Endodermal cell (in vitro differentiated cells): ENCODE measurements at regions not wholly inside any gene's neighbourhood (a gene's known extent, or its start where the extent isn't known, plus 50 kb on each side); places are given as distances from the start of the nearest gene placed in this dataset.

ENCODE experiments used
- DNase-seq: peaks from one replicate; pipeline ENCODE4 v3.0.0-alpha.2; 2017
- H3K27ac ChIP-seq: 2 replicates; pipeline ENCODE4 v1.5.1; 2013; ENCODE audit warnings: mild to moderate bottlenecking, low read depth, low read length, moderate library complexity
- H3K27me3 ChIP-seq: 2 replicates; pipeline ENCODE4 v1.6.1; 2013; ENCODE audit warnings: mild to moderate bottlenecking, low read length, moderate library complexity; ENCODE audit not compliant: insufficient read depth, control insufficient read depth, poor library complexity, severe bottlenecking
- H3K36me3 ChIP-seq: 2 replicates; pipeline ENCODE4 v1.7.0; 2013; ENCODE audit warnings: mild to moderate bottlenecking, low read length, moderate library complexity; ENCODE audit not compliant: control insufficient read depth, insufficient read depth
- H3K4me1 ChIP-seq: one replicate; pipeline ENCODE4 v1.7.0; 2013; ENCODE audit warnings: low read length; ENCODE audit not compliant: control insufficient read depth, insufficient read depth
- H3K4me3 ChIP-seq: 2 replicates; pipeline ENCODE4 v1.5.1; 2013; ENCODE audit warnings: mild to moderate bottlenecking, low read length, moderate library complexity
- H3K9ac ChIP-seq: 2 replicates; pipeline ENCODE4 v1.6.1; 2013; ENCODE audit warnings: mild to moderate bottlenecking, low read length, moderate library complexity; ENCODE audit not compliant: poor library complexity, severe bottlenecking; ENCODE audit errors: extremely low read depth
- H3K9me3 ChIP-seq: 2 replicates; pipeline ENCODE4 v1.6.1; 2013; ENCODE audit warnings: mild to moderate bottlenecking, low read length, moderate library complexity; ENCODE audit not compliant: control insufficient read depth
- H3K27ac Mint-ChIP-seq: 2 replicates; pipeline ENCODE4 v1.8.0; 2020; ENCODE audit warnings: mixed read lengths
- H3K27me3 Mint-ChIP-seq: 2 replicates; pipeline ENCODE4 v1.8.0; 2021; ENCODE audit warnings: mild to moderate bottlenecking, mixed read lengths; ENCODE audit not compliant: insufficient read depth
- H3K36me3 Mint-ChIP-seq: 2 replicates; pipeline ENCODE4 v1.8.0; 2020; ENCODE audit warnings: low read depth, mixed read lengths
- H3K4me1 Mint-ChIP-seq: 2 replicates; pipeline ENCODE4 v1.8.0; 2020; ENCODE audit warnings: mixed read lengths
- H3K4me3 Mint-ChIP-seq: 2 replicates; pipeline ENCODE4 v1.8.0; 2020; ENCODE audit warnings: mild to moderate bottlenecking, moderate library complexity, mixed read lengths
- H3K9me3 Mint-ChIP-seq: 2 replicates; pipeline ENCODE4 v1.8.0; 2020; ENCODE audit warnings: mild to moderate bottlenecking, mixed read lengths
- CTCF ChIP-seq: fragments of 200-600 bp; sonication (generic); conservative IDR thresholded peaks from 2 replicates; pipeline ENCODE4 v1.5.0; 2021; ENCODE audit warnings: antibody characterized with exemption, mild to moderate bottlenecking
- WGBS, 2 experiments: methylation state at CpG; one replicate each; pipeline versions ENCODE4 v1.1.5 to v1.1.7; 2013; ENCODE audit warnings: missing lambda C conversion rate in 2 of 2, mixed read lengths in 1 of 2; ENCODE audit not compliant: insufficient coverage in 1 of 2, insufficient read length in 1 of 2; 5-methylcytosine and 5-hydroxymethylcytosine counted together

DNA sequence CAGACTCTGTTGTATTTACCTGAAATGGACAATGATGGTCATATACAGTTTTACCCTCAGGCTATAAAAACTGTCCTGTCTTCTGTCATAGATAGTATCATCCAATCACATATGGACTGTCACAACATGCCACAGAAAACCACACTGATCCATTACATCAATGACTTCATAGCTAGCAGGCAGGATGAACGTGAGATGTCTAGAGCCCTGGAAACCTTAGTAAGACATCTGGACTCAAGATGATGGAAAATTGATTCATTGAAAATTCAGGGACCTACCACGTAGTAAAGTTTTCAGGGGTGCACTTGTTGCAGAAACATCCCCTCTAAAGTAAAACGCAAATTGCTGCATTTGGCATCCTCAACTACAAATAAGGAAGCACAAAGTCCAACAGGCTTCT is 284.4 kb upstream of the RGMB start:
- Histone ChIP-seq H3K4me1 (peaks cover 10% of the 10 kb centered on the region), H3K4me3 (no peak overlapping the region), H3K27me3 (no peaks in the 10 kb centered on the region), H3K27ac (no peak overlapping the region), H3K36me3 (peaks cover 44% of the 10 kb centered on the region), H3K9ac (no peak overlapping the region), H3K9me3 (peaks cover 51% of the 10 kb centered on the region)
- no peak overlapping the region for H3K27ac Mint-ChIP-seq
- H3K4me1 Mint-ChIP-seq = peaks cover 20% of the 10 kb centered on the region
- H3K36me3 Mint-ChIP-seq = peaks cover 60% of the 10 kb centered on the region
- no peaks in the 10 kb centered on the region for H3K27me3 Mint-ChIP-seq
- TF ChIP-seq CTCF = no peak
- 97 to 100% methylated on average over 3 of the region's 3 CpGs for WGBS, 2 experiments
- peaks cover 30% of the 10 kb centered on the region for H3K9me3 Mint-ChIP-seq
- no peak overlapping the region for H3K4me3 Mint-ChIP-seq
- no peak for DNase-seq

- Mint-ChIP-seq H3K4me1 (peaks cover 14% of the 10 kb centered on the region), H3K4me3 (no peak overlapping the region), H3K9me3 (peaks cover 43% of the 10 kb centered on the region), H3K27me3 (no peaks in the 10 kb centered on the region), H3K27ac (no peak overlapping the region), H3K36me3 (peaks cover 74% of the 10 kb centered on the region)
- 97% methylated on average over 5 to 10 of the region's 10 CpGs for WGBS, 2 experiments
- no peaks in the 10 kb centered on the region for H3K27me3 ChIP-seq
- H3K4me1 ChIP-seq = peaks cover 9% of the 10 kb centered on the region
- no peak overlapping the region for H3K27ac ChIP-seq
- no peak overlapping the region for H3K4me3 ChIP-seq
- peaks cover 64% of the 10 kb centered on the region for H3K9me3 ChIP-seq
- no peak for TF ChIP-seq CTCF
- no peak for DNase-seq
- peaks cover 44% of the 10 kb centered on the region for H3K36me3 ChIP-seq
- H3K9ac ChIP-seq = no peak overlapping the region
Observed at GRCh38 chr5:98490348-98490747, 283.1 kb upstream of the RGMB start.

- no peak overlapping the region for H3K4me3 Mint-ChIP-seq
- DNase-seq = no peak
- Histone ChIP-seq H3K4me1 (peaks cover under 1% of the 10 kb centered on the region), H3K9ac (no peak overlapping the region), H3K36me3 (peaks cover 59% of the 10 kb centered on the region), H3K27ac (no peak overlapping the region), H3K4me3 (no peak overlapping the region), H3K9me3 (peaks cover 80% of the 10 kb centered on the region), H3K27me3 (no peaks in the 10 kb centered on the region)
- no peak overlapping the region for H3K27ac Mint-ChIP-seq
- peaks cover 3% of the 10 kb centered on the region for H3K4me1 Mint-ChIP-seq
- no peaks in the 10 kb centered on the region for H3K27me3 Mint-ChIP-seq
- H3K36me3 Mint-ChIP-seq = peaks cover 83% of the 10 kb centered on the region
- peaks cover 55% of the 10 kb centered on the region for H3K9me3 Mint-ChIP-seq
- WGBS, 2 experiments = 86 to 100% methylated on average over 1 of the region's 1 CpG
- no peak for TF ChIP-seq CTCF
Observed at GRCh38 chr5:98492258-98492657, 281.2 kb upstream of the RGMB start.
